Anterior cingulate cortex (tissue), 58 donors: ENCODE measurements at regions not wholly inside any gene's neighbourhood (a gene's known extent, or its start where the extent isn't known, plus 50 kb on each side); places are given as distances from the start of the nearest gene placed in this dataset.
A peak's percentile ranks its signal among the peaks of the same experiment; 100 is the strongest.
"Not testable (repeated sequence)": the region's sequence is repeated elsewhere in the genome, so short reads cannot be mapped to it uniquely, and the experiment has no call there.

Experiments
- DNase-seq, 58 donors: peaks; one replicate each; lab custom pipeline; 2025; lab: John Stamatoyannopoulos, UW

- no peak for DNase-seq
Measured at GRCh38 chr14:106218174-106218573, 691.8 kb downstream of the TMEM121 start.

- DNase-seq = no peak
Measured at GRCh38 chr14:106222311-106222710, 695.9 kb downstream of the TMEM121 start.

DNA sequence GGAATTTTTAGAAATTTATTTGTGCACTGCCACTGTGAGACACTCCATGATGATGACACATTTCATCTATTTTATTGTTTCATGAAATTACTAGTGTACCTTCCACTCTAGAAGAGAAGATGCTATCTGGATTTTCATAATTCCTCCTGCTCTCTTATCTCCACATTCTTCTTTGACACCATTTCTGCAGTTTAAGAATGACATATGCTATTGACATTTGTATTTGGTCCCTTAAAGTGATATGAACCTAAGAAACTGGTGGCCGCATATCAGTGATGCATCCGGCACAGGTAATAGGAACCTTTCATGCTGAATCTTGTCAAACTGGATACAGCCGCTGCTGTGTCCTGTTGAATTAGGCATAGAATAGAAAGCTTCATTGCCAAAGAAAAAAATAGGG lies 696.3 kb downstream of the TMEM121 start:
- no peak for DNase-seq

- DNase-seq = no peak
Measured at GRCh38 chr14:106227793-106228192, 701.4 kb downstream of the TMEM121 start.

DNA sequence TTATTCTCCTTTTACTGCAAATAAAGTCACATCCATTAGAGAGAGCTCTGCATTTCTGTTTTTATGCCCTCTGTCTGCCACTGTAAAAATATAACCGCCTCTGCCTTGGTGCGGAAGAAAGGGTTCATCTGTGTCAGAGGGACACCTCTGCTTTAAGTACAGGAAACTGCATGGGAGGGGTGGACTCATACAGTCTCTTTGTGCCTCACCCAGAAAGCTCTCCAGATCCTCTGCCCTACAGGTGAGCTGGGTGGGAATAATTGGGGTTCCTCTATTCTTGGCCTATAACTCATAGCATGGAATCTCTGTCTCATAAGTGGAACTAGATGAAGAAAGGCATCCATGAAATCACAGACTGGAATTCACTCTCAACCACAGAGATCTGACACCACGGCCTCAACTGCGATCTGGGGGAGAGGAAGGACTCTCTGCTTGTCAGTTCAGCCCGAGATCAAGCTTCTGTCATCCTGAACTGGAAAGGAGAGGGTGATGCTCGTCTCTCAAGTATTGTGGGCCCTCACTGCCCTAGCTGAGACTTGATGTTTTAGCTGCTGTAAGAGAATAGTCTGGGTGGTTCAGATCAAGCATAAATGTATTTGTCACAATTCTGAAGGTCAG lies 702.3 kb downstream of the TMEM121 start:
- DNase-seq = no peak

GRCh38 chr14:106230071-106230470 lies 703.7 kb downstream of the TMEM121 start:
- DNase-seq = no peak

DNA sequence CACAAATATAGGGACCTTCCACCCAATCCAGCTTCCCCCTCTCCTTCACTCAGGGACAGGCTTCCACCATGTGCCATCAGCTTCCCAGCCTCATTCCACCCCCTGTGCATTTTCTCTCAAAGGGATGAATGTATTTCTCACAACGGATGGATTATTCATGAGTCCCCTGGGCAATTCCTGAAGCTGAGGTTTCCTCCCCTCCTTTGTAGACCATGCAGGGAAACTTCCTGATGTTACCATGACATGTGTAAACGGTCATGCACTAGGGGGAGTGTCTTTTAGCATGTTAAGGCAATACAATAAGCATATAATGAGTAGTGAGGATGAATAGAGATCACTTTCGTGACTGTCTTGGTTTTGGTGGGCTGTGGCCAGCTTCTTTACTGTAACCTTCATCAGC lies 706.8 kb downstream of the TMEM121 start:
- not testable (repeated sequence) for DNase-seq

DNA sequence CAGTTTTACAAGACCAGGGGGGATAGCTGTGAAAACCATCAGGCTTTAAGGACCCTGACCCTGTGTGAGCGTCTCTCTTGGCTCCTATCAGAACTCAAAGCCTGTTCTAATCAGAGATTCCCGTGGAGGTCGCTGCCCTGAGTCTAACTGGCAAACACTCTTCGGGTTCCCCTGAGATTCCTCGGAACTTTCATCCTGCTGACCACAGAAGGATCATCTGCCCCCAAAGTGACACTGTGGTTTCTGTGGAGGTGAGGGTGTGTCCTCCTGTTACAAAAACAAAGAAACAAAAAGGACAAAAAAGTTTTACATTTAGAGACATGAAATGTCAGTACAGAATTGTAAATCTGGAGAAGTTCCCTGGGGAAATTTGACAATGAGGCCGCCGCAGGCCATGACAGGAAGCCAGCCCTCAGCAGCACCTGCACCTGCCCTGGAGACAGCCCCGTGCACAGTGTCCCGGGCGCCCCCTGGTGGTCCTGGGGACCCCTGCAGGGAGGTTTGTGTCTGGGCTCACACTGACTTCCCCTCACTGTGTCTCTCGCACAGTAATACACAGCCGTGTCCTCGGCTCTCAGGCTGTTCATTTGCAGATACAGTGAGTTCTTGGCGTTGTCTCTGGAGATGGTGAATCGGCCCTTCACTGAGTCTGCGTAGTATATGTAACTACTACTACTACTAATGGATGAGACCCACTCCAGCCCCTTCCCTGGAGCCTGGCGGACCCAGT lies 708.3 kb downstream of the TMEM121 start:
- not testable (repeated sequence) for DNase-seq

DNA sequence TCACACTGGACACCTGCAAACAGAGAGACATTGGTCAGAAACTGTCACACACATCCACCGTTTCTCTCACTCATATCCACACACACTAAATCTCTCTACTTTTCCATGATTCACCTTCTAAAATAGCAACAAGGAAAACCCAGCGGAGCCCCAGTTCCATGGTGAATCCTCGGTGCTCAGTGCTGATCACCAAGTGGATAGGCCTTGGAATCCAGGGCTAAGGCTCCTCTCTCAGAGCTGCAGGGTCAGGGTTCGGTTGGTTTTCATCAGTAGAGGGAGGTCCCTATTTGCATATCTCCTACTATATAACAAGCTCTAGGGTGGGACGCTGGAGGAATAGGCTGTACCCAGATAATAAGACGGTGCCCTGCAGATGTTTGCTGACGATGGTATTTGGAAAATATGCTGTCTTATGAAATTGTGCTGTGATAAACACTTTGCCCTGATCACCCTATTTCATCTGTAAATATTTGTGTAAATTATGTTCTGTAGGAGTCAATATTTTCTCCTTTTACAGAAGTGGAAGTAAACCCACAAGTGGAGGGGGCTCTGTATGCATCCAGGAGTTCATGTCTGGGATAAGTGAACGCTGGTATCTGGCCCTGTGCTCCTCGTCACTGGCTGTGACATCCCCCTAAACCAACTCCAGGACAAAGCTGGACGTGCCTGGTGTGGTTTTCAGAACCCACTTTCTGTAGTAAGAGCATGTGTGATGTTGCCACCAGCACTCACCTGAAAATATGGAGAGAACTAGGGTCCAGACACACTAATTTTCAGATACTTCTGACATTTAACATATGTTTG lies 709.2 kb downstream of the TMEM121 start:
- no peak for DNase-seq

DNA sequence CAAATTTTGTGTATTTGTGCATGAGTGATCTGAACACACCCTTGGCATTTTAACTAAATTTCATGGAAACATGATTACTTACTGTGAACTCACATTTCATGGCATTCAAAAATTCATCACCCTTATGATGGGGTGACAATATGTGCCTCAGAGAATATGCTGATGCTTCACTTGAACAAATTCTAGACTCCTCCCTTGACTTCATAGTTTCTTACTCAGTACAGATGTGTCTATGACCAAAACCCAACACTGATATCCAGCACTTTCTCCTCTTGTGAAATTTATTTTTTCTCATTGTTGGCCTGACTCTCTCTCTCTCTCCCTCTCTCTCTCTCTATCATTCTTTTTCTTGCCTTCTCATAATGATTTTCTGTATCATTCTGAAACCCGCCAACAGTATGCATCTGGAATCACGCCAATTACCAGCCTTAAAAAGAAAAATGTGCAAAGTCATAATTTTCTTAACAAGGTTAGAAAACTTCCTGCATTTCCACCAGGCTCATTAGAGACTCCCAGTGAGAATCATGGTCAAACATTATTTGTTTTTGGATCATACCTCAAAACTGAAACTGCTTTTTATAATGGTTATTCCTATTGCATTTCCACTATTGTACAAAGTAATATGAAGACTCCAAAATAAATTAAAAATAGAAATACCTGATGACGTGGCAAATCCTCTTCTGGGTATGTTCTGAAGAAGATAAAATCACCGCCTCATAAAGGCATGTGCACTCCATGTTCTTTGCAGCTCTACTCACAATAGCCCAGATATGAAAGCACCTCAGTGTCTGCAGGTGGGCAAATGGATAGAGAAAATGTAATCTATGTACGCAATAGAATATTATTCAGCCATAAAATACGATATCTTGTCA lies 722.2 kb downstream of the TMEM121 start:
- no peak for DNase-seq

GRCh38 chr14:106253995-106254394 lies 727.6 kb downstream of the TMEM121 start:
- DNase-seq = not testable (repeated sequence)

- DNase-seq = peak in 6 of 58 donors; percentile 3 to 9 (median 5)
Measured at GRCh38 chr14:106257569-106257994, 731.2 kb downstream of the TMEM121 start.

- DNase-seq = no peak
Measured at GRCh38 chr14:106268013-106268727, 741.8 kb downstream of the TMEM121 start.

GRCh38 chr14:106269029-106269428 lies 742.6 kb downstream of the TMEM121 start:
- DNase-seq = no peak

- DNase-seq = no peak
Measured at GRCh38 chr14:106269451-106270204, 743.2 kb downstream of the TMEM121 start.

DNA sequence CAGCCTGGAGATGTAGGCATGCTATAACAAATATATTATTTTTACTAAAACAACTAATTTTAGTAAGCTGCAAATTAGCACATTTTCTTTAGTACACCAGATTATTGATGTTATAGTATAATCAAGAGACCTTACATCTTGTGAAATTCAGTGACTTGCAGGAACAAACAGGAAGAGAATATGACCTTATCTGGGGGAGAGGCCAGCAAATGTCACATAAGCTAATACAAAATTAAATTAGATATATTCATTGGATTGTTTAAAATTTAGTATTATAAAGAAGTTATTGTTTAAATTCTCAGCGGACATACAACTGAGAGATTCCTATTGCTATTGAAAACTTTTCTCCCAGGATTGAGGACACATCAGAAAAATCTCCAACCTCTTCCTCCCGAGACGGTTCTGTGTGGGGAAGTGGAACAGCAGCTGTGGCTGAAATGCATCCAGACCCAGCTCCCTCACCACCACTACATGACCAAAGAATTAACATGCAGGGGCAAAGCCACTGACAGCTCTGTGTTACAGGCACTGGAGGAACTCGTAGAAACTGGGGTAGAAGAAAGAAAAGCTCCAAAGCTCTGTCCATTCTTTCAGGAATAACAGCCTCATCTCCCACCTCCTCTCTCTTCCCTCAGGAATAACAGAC lies 744.2 kb downstream of the TMEM121 start:
- not testable (repeated sequence) for DNase-seq

- no peak for DNase-seq
Measured at GRCh38 chr14:106276326-106277267, 750.2 kb downstream of the TMEM121 start.
